GM23248 (cell line): ENCODE measurements at regions not wholly inside any gene's neighbourhood (a gene's known extent, or its start where the extent isn't known, plus 50 kb on each side); places are given as distances from the start of the nearest gene placed in this dataset.

ENCODE experiments used
- DNase-seq: peaks from one replicate; pipeline ENCODE4 v3.0.0-alpha.2; 2015
- H2AFZ ChIP-seq: fragments of 200-600 bp; sonication (generic); 2 replicates; pipeline ENCODE4 v1.6.1; 2016; ENCODE audit warnings: antibody characterized with exemption
- H3F3A ChIP-seq: fragments of 200-600 bp; sonication (generic); 2 replicates; pipeline ENCODE4 v1.6.1; 2016; ENCODE audit warnings: mild to moderate bottlenecking, antibody characterized with exemption, mixed run types; ENCODE audit not compliant: insufficient read depth
- H3K27ac ChIP-seq: fragments of 200-600 bp; sonication (generic); 2 replicates; pipeline ENCODE4 v1.5.1; 2016; ENCODE audit warnings: mild to moderate bottlenecking
- H3K27me3 ChIP-seq: fragments of 200-600 bp; sonication (generic); replicated peaks from 2 replicates; pipeline ENCODE4 v1.6.1; 2016; ENCODE audit warnings: mild to moderate bottlenecking; ENCODE audit not compliant: insufficient read depth
- H3K36me3 ChIP-seq: fragments of 200-600 bp; sonication (generic); 2 replicates; pipeline ENCODE4 v1.6.1; 2016; ENCODE audit warnings: low read depth, mild to moderate bottlenecking
- H3K4me1 ChIP-seq: fragments of 200-600 bp; sonication (generic); 2 replicates; pipeline ENCODE4 v1.6.1; 2016; ENCODE audit warnings: mild to moderate bottlenecking; ENCODE audit not compliant: insufficient read depth
- H3K4me2 ChIP-seq: fragments of 200-600 bp; sonication (generic); one replicate; pipeline ENCODE4 v1.6.1; 2016; ENCODE audit warnings: mild to moderate bottlenecking; ENCODE audit not compliant: unreplicated experiment
- H3K4me3 ChIP-seq: fragments of 200-600 bp; sonication (generic); 2 replicates; pipeline ENCODE4 v1.5.1; 2016; ENCODE audit warnings: mild to moderate bottlenecking
- H3K79me2 ChIP-seq: fragments of 200-600 bp; sonication (generic); 2 replicates; pipeline ENCODE4 v1.6.1; 2016; ENCODE audit warnings: mild to moderate bottlenecking; ENCODE audit not compliant: insufficient read depth
- H3K9ac ChIP-seq: fragments of 200-600 bp; sonication (generic); 2 replicates; pipeline ENCODE4 v1.6.1; 2016; ENCODE audit warnings: mild to moderate bottlenecking
- H3K9me2 ChIP-seq: fragments of 200-600 bp; sonication (generic); 2 replicates; pipeline ENCODE4 v1.6.1; 2016; ENCODE audit warnings: mixed run types, mild to moderate bottlenecking, moderate library complexity; ENCODE audit not compliant: insufficient read depth
- H3K9me3 ChIP-seq: fragments of 200-600 bp; sonication (generic); one replicate; pipeline ENCODE4 v1.6.1; 2017; ENCODE audit warnings: low read depth
- H4K20me1 ChIP-seq: fragments of 200-600 bp; sonication (generic); 2 replicates; pipeline ENCODE4 v1.6.0; 2016; ENCODE audit not compliant: insufficient read depth
- EZH2 ChIP-seq: fragments of 200-600 bp; sonication (generic); IDR thresholded peaks from 2 replicates; pipeline ENCODE4 v1.6.1; 2018; ENCODE audit warnings: antibody characterized with exemption, mild to moderate bottlenecking; ENCODE audit not compliant: insufficient read depth, poor library complexity, severe bottlenecking
- EZH2phosphoT487 ChIP-seq: fragments of 200-600 bp; sonication (generic); IDR thresholded peaks from 2 replicates; pipeline ENCODE4 v1.6.1; 2018; ENCODE audit warnings: antibody characterized with exemption, moderate library complexity, mild to moderate bottlenecking, low read depth; ENCODE audit not compliant: insufficient read depth
- WGBS, 2 experiments: methylation state at CpG; one replicate each; pipeline ENCODE4 v1.1.6; 2015 to 2017; ENCODE audit warnings: low lambda C conversion rate in 2 of 2, low coverage in 1 of 2; ENCODE audit errors: missing lambda C conversion rate in 2 of 2; 5-methylcytosine and 5-hydroxymethylcytosine counted together
- in situ Hi-C: fragments of 300-500 bp; cut with MboI; formaldehyde crosslinking; loops from 2 replicates; pipeline ENCODE4 v1.15.0; 2020

DNA sequence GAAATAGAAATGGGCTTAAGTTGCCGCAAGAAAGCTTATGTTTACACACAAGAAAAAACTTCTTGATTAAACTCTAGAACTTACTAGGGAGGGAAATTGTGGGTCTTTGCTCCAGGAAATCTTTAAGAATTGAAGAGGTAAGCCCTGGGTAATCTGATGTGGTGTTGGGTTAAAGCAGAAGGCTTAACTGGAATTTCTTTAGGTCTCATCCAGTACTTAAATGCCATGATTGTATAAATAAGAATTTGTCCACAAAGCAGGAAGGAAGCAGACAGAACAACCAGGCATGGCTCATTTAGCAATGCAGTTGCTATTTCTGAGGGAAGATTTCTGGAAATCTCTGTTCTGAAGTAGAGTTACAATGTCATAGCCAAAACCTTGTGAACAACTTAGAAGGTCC lies 360.4 kb downstream of the KLF5 start:
- WGBS, 2 experiments, result 55 to 78% methylated on average over 1 of the region's 1 CpG
- no peak overlapping the region for H3K4me3 ChIP-seq
- no peaks in the 10 kb centered on the region for H3K9me2 ChIP-seq
- no peak overlapping the region for H3K9ac ChIP-seq
- no peaks in the 10 kb centered on the region for H3F3A ChIP-seq
- H3K9me3 ChIP-seq, result no peaks in the 10 kb centered on the region
- no peak overlapping the region for H3K4me2 ChIP-seq
- TF ChIP-seq EZH2phosphoT487 (no peak), EZH2 (no peak)
- no peak overlapping the region for H2AFZ ChIP-seq
- no peaks in the 10 kb centered on the region for H3K36me3 ChIP-seq
- DNase-seq, result no peak
- in situ Hi-C loops, result no loop called here
- peaks cover 7% of the 10 kb centered on the region; the same call in 1 of the 2 replicates for H3K4me1 ChIP-seq
- no peak overlapping the region for H3K27ac ChIP-seq
- H3K27me3 ChIP-seq, result no peaks in the 10 kb centered on the region
- no peaks in the 10 kb centered on the region for H3K79me2 ChIP-seq
- no peaks in the 10 kb centered on the region for H4K20me1 ChIP-seq

DNA sequence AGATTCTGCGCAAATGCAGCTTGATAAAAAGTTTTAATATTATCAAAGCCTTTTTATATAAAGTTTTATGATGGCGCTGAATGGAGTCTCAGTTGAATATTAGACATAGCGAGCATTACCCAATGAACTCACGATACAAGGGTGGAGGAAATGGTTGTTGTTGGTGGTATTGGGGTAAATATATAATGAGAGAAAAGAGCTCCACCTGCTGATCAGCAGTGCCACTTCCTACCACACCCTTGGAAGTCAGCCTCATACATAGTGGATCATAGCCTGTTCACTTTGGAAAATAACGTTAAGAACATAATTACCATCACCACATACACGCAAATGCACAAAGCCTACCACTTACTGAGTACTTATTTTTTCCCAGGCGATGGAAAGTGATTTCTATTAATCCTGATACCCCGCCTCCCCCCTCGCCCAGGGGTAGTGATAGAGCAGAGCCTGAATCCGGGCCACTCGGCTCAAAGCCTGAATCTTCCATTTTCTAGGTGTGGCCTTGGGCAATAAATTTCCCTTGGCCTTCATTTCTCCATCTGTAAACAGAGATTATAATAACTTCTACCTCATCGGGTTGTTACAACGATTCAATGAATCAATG lies 358.3 kb downstream of the KLF5 start:
- TF ChIP-seq EZH2 (no peak), EZH2phosphoT487 (no peak)
- no peaks in the 10 kb centered on the region for H3K9me3 ChIP-seq
- no peak overlapping the region for H3K4me2 ChIP-seq
- no peaks in the 10 kb centered on the region for H3K9me2 ChIP-seq
- H3K9ac ChIP-seq, result no peak overlapping the region
- no peaks in the 10 kb centered on the region for H3K79me2 ChIP-seq
- H3K4me3 ChIP-seq, result no peak overlapping the region
- in situ Hi-C loops, result no loop called here
- no peaks in the 10 kb centered on the region for H3F3A ChIP-seq
- H3K36me3 ChIP-seq, result no peaks in the 10 kb centered on the region
- H3K27me3 ChIP-seq, result no peaks in the 10 kb centered on the region
- H3K27ac ChIP-seq, result no peak overlapping the region
- peak; percentile 26 for DNase-seq
- H3K4me1 ChIP-seq, result peaks cover 7% of the 10 kb centered on the region; the same call in 1 of the 2 replicates
- no peaks in the 10 kb centered on the region for H4K20me1 ChIP-seq
- WGBS, 2 experiments, result 84 to 87% methylated on average over 13 of the region's 13 CpGs
- H2AFZ ChIP-seq, result no peak overlapping the region

DNA sequence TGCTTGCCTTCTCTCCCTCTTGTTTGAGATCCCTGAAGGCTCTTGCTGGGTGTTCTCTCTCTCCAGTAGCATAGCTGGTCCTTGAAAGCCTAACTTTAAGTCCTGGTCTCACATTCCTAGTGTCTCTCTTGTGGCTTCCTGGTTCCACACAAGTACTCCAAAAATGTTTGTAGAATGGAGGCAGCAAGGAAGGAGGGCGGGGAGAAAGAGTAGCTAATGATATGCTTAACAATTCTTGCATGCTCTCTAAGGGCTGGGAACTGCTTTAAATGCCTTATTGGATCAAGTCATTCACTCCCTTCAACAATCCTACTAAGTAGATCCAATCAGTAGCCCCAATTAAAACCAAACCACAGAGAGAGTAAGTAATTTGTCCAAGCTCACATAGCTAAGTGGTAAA lies 357.3 kb downstream of the KLF5 start:
- Histone ChIP-seq H3K4me1 (no peaks in the 10 kb centered on the region), H3K27ac (no peak overlapping the region), H3K36me3 (no peaks in the 10 kb centered on the region), H3K9me3 (no peaks in the 10 kb centered on the region), H3K9me2 (no peaks in the 10 kb centered on the region), H3F3A (no peaks in the 10 kb centered on the region), H3K27me3 (no peaks in the 10 kb centered on the region), H3K9ac (no peak overlapping the region), H3K79me2 (no peaks in the 10 kb centered on the region), H3K4me2 (no peak overlapping the region), H3K4me3 (no peak overlapping the region), H2AFZ (no peak overlapping the region; the same call in 1 of the 2 replicates), H4K20me1 (no peaks in the 10 kb centered on the region)
- 19 to 47% methylated on average over 1 of the region's 1 CpG for WGBS, 2 experiments
- TF ChIP-seq EZH2phosphoT487, result no peak
- no peak for TF ChIP-seq EZH2
- in situ Hi-C loops, result no loop called here
- no peak for DNase-seq

DNA sequence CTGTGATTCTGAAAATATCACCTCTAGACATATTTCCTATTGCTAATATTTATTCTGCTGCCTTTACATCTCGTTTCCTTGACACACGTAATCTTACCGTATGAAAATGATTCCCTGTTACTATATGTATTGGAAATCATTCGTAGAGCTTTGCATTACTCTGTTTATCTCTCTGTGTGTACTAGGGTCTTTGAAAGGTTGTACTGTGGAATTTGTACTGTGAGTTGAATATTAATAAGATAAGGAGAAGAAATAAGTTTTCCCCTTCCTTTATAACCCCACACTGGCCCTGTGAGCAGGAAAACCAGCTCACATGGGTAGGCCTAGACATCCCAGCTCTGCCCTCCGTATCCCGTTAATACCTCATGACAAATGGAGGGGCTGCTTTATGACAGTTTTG lies 354.9 kb downstream of the KLF5 start:
- Histone ChIP-seq H3K9me2 (no peaks in the 10 kb centered on the region), H3K79me2 (no peaks in the 10 kb centered on the region), H4K20me1 (no peaks in the 10 kb centered on the region), H3K27me3 (no peaks in the 10 kb centered on the region), H3K4me3 (no peak overlapping the region), H3K4me2 (no peak overlapping the region), H3K9me3 (no peaks in the 10 kb centered on the region), H2AFZ (no peak overlapping the region), H3K27ac (no peak overlapping the region), H3F3A (no peaks in the 10 kb centered on the region), H3K4me1 (no peaks in the 10 kb centered on the region), H3K36me3 (no peaks in the 10 kb centered on the region), H3K9ac (no peak overlapping the region)
- DNase-seq, result no peak
- WGBS, 2 experiments, result 71 to 76% methylated on average over 6 of the region's 6 CpGs
- TF ChIP-seq EZH2 (no peak), EZH2phosphoT487 (no peak)
- in situ Hi-C loops, result no loop called here

DNA sequence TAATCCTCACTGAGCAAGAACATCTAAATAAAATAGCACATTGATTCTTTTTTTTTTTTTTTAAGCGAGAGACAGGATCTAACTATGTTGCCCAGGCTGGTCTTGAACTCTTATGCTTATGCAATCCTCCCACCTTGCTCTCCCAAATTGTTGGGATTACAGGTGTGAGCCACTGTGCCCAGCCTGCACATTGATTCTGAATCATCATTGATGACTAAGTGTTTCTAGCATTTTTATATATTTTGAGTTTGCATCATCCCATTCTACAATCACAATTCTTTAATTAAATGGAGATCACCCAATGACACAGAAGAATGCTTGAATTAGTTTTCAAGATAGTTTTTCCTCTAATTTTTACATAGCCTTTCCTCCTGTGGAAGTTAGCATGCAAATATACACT lies 354.1 kb downstream of the KLF5 start:
- 53 to 57% methylated on average over 1 of the region's 1 CpG for WGBS, 2 experiments

More for the DNA sequence above, 354.1 kb downstream of the KLF5 start:
- H3K9me3 ChIP-seq, result no peaks in the 10 kb centered on the region
- H3K4me2 ChIP-seq, result no peak overlapping the region
- no peak overlapping the region for H3K4me3 ChIP-seq
- no peak overlapping the region for H3K27ac ChIP-seq
- H3K4me1 ChIP-seq, result no peaks in the 10 kb centered on the region
- H3K27me3 ChIP-seq, result no peaks in the 10 kb centered on the region
- H3K36me3 ChIP-seq, result no peaks in the 10 kb centered on the region
- no peaks in the 10 kb centered on the region for H3K79me2 ChIP-seq
- no peak overlapping the region for H2AFZ ChIP-seq
- H4K20me1 ChIP-seq, result no peaks in the 10 kb centered on the region
- no peak overlapping the region for H3K9ac ChIP-seq
- in situ Hi-C loops, result no loop called here
- no peaks in the 10 kb centered on the region for H3F3A ChIP-seq
- no peaks in the 10 kb centered on the region for H3K9me2 ChIP-seq
- DNase-seq, result no peak
- no peak for TF ChIP-seq EZH2phosphoT487
- no peak for TF ChIP-seq EZH2
